HCT116 (cell line): ENCODE measurements at regions not wholly inside any gene's neighbourhood (a gene's known extent, or its start where the extent isn't known, plus 50 kb on each side); places are given as distances from the start of the nearest gene placed in this dataset.

Experiments used
- ATAC-seq: fragments of 200-7000 bp; cut with Tn5 transposase; 2 replicates; pipeline ENCODE4 v1.9.1; 2020; ENCODE audit warnings: mild to moderate bottlenecking, moderate library complexity
- BruUV-seq: library from RNA; stranded (reverse); fragments of 400-500 nt; replicated peaks from 2 replicates; lab custom pipeline; 2021; lab: Mats Ljungman, UMichigan
- CTCF ChIA-PET: fragments of 300-600 bp; sonication (Branson Sonifier 250); formaldehyde crosslinking; loops from one replicate; lab custom pipeline; 2021; ENCODE audit warnings: antibody characterized with exemption; lab: Charles Lee
- POLR2A ChIA-PET: fragments of 300-600, 350-600 bp; sonication (Branson Sonifier 250); formaldehyde crosslinking; loops from one replicate; lab custom pipeline; 2021; ENCODE audit warnings: antibody characterized with exemption; lab: Charles Lee
- RAD21 ChIA-PET, 2 experiments: fragments of 300-600 bp; sonication (Branson Sonifier 250); formaldehyde crosslinking; loops; one replicate each; lab custom pipeline; 2023; ENCODE audit warnings: low total read pairs in 2 of 2; ENCODE audit not compliant: uncharacterized antibody in 2 of 2, unreplicated experiment in 2 of 2, low non-redundant PET in 1 of 2; lab: Charles Lee
- DNase-seq: peaks from one replicate; pipeline ENCODE4 v3.0.0-alpha.2; 2010; ENCODE audit warnings: low read depth, low spot score
- H2AFZ ChIP-seq: fragments of 200-600 bp; shearing (Covaris generic), sonication (generic); 2 replicates; pipeline ENCODE4 v1.6.1; 2017; ENCODE audit warnings: low read depth, mixed run types, mixed read lengths, antibody characterized with exemption, low read length; ENCODE audit not compliant: poor library complexity, severe bottlenecking
- H3K27ac ChIP-seq: 2 replicates; pipeline ENCODE4 v1.5.1; 2012; ENCODE audit warnings: low read depth, low read length
- H3K27me3 ChIP-seq: fragments of 200-600 bp; sonication (generic); 2 replicates; pipeline ENCODE4 v1.6.1; 2016; ENCODE audit warnings: mixed run types, low read length, mixed read lengths; ENCODE audit not compliant: insufficient read depth
- H3K36me3 ChIP-seq, 2 experiments: fragments of 200-500 bp in 1 of 2; fragments of 200-600 bp in 1 of 2; sonication (Bioruptor generic) in 1 of 2; sonication (generic) in 1 of 2; 2 replicates each; pipeline versions ENCODE4 v1.5.1 to v1.6.1; 2014 to 2016; ENCODE audit warnings: low read length in 2 of 2, inconsistent platforms in 1 of 2, mixed read lengths in 1 of 2, mixed run types in 1 of 2; ENCODE audit not compliant: insufficient read depth in 2 of 2, control insufficient read depth in 1 of 2
- H3K4me1 ChIP-seq, 2 experiments: fragments of 200-600 bp in 1 of 2; sonication (generic) in 1 of 2; 2 replicates each; pipeline versions ENCODE4 v1.5.1 to v1.6.1; 2012 to 2017; ENCODE audit warnings: low read length in 2 of 2, inconsistent platforms in 1 of 2, mild to moderate bottlenecking in 1 of 2, mixed read lengths in 1 of 2, mixed run types in 1 of 2, moderate library complexity in 1 of 2; ENCODE audit not compliant: insufficient read depth in 2 of 2, control insufficient read depth in 1 of 2
- H3K4me2 ChIP-seq: fragments of 200-600 bp; sonication (generic); 2 replicates; pipeline ENCODE4 v1.6.1; 2017; ENCODE audit warnings: mixed run types, low read length, mixed read lengths
- H3K4me3 ChIP-seq, 2 experiments: fragments of 200-600 bp in 1 of 2; sonication (generic) in 1 of 2; replicated peaks in 1 of 2; 2 replicates each; pipeline ENCODE4 v1.5.1; 2011 to 2016; ENCODE audit warnings: low read length in 2 of 2, control low read depth in 1 of 2, low read depth in 1 of 2, mild to moderate bottlenecking in 1 of 2, mixed read lengths in 1 of 2, mixed run types in 1 of 2
- H3K79me2 ChIP-seq: fragments of 200-600 bp; sonication (generic); 2 replicates; pipeline ENCODE4 v1.6.1; 2017; ENCODE audit warnings: mild to moderate bottlenecking, mixed run types, low read length, moderate library complexity, mixed read lengths; ENCODE audit not compliant: insufficient read depth
- H3K9ac ChIP-seq: fragments of 200-600 bp; sonication (generic); 2 replicates; pipeline ENCODE4 v1.6.1; 2016; ENCODE audit warnings: low read length, mixed read lengths
- H3K9me2 ChIP-seq: fragments of 200-600 bp; sonication (generic), shearing (Covaris generic); 2 replicates; pipeline ENCODE4 v1.6.1; 2017; ENCODE audit warnings: mixed run types, mild to moderate bottlenecking, moderate library complexity; ENCODE audit not compliant: insufficient read depth
- H3K9me3 ChIP-seq, 2 experiments: fragments of 200-500 bp in 1 of 2; fragments of 200-600 bp in 1 of 2; sonication (Bioruptor generic) in 1 of 2; sonication (generic) in 1 of 2; 2 replicates each; pipeline ENCODE4 v1.6.1; 2014 to 2017; ENCODE audit warnings: low read length in 2 of 2, mixed read lengths in 2 of 2, inconsistent platforms in 1 of 2, low read depth in 1 of 2, mild to moderate bottlenecking in 1 of 2, mixed run types in 1 of 2, moderate library complexity in 1 of 2; ENCODE audit not compliant: control insufficient read depth in 1 of 2, insufficient read depth in 1 of 2
- H4K20me1 ChIP-seq: fragments of 200-600 bp; sonication (generic), shearing (Covaris generic); 2 replicates; pipeline ENCODE4 v1.6.1; 2017; ENCODE audit warnings: mixed run types, mild to moderate bottlenecking, moderate library complexity; ENCODE audit not compliant: insufficient read depth
- CEBPB ChIP-seq: IDR thresholded peaks from 2 replicates; pipeline ENCODE4 v1.6.1; 2012; ENCODE audit warnings: low read depth
- FOSL1 ChIP-seq: IDR thresholded peaks from 2 replicates; pipeline ENCODE4 v1.6.1; 2012; ENCODE audit warnings: low read depth
- JUND ChIP-seq: IDR thresholded peaks from 2 replicates; pipeline ENCODE4 v1.6.1; 2012
- RAD21 ChIP-seq: IDR thresholded peaks from 2 replicates; pipeline ENCODE4 v1.6.1; 2012; ENCODE audit warnings: low read depth, mild to moderate bottlenecking
- TCF7L2 ChIP-seq: IDR thresholded peaks from 2 replicates; pipeline ENCODE4 v1.7.0; 2011; ENCODE audit warnings: borderline replicate concordance, inconsistent platforms; ENCODE audit not compliant: insufficient read depth, insufficient read length; ENCODE audit errors: extremely low read depth
- YY1 ChIP-seq: IDR thresholded peaks from 2 replicates; pipeline ENCODE4 v1.6.1; 2011; ENCODE audit warnings: low read length, low read depth, moderate library complexity, mild to moderate bottlenecking; ENCODE audit not compliant: insufficient replicate concordance; ENCODE audit errors: extremely low read depth
- ZFX ChIP-seq: fragments of 450-650 bp; IDR thresholded peaks from 2 replicates; pipeline ENCODE4 v1.6.1; 2017
- ZNF274 ChIP-seq: fragments of 200-500 bp; sonication (Bioruptor generic); IDR thresholded peaks from 2 replicates; pipeline ENCODE4 v1.6.1; 2014; ENCODE audit warnings: mild to moderate bottlenecking, low read depth, low read length, inconsistent platforms
- intact Hi-C: fragments of 100-400 bp; cut with micrococcal nuclease; formaldehyde crosslinking; loops from 2 replicates; pipeline ENCODE4 v1.10.0; 2022
- TF ChIP-seq, protein P1 (sequence below): IDR thresholded peaks from 2 replicates; pipeline ENCODE4 v1.6.1; 2011; ENCODE audit warnings: mild to moderate bottlenecking, low read length, moderate library complexity; ENCODE audit not compliant: insufficient replicate concordance; ENCODE audit errors: extremely low read depth
- TF ChIP-seq, protein P2 (sequence below): IDR thresholded peaks from 2 replicates; pipeline ENCODE4 v1.6.1; 2012

DNA sequence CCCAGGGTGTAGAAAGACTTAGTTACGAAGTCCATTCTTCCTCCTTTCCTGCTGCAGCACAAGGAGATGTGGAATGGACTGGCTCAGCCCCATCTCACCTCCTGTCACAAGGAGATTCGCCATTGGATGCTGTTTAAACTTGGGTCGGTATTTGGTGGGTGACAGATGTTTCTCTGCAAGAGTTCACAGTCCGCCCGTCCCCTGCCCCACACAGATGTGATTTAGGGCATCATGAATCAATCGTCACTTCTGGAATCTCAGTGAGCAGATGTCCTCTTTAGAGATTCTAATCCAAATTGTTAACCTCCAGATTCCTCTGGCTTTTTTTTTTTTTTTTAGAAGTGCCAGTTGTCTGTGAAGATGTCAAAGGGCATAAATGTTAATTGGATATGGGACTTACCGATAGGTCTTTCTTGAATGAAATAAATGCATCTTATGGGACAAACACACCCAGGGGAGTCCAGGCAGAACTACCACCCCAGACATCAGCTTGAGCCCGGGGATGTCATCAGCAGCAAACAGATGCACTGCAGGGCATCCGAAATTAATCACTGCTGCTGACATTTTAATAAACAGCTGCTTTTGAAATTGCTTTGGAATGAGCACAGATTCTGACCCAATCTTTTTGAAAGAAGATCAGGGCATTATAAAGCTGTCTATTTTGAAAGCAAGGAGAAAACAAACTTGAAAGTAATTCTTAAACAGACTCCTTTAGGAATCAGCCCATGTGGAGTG lies 117.6 kb upstream of the CDH4 start:
- ChIA-PET RAD21 (no interaction called here), POLR2A (no interaction called here), CTCF (no interaction called here)
- no peak for ATAC-seq
- Histone ChIP-seq H3K9me2 (no peaks in the 10 kb centered on the region), H2AFZ (no peak overlapping the region), H3K79me2 (no peaks in the 10 kb centered on the region), H3K4me1 (no peaks in the 10 kb centered on the region), H3K4me2 (no peak overlapping the region), H3K27ac (no peak overlapping the region), H3K4me3 (no peak overlapping the region), H4K20me1 (no peaks in the 10 kb centered on the region), H3K9me3 (peaks cover 7 to 14% of the 10 kb centered on the region in 2 experiments; a peak in 2 of 4 replicates), H3K36me3 (no peaks in the 10 kb centered on the region), H3K9ac (no peak overlapping the region), H3K27me3 (no peaks in the 10 kb centered on the region)
- DNase-seq: no peak
- no peak for TF ChIP-seq ZNF274
- no peak for TF ChIP-seq TCF7L2
- no peak for TF ChIP-seq ZFX
- no peak for TF ChIP-seq JUND
- no peak for TF ChIP-seq YY1
- no peak for TF ChIP-seq FOSL1
- TF ChIP-seq, protein P1, sequence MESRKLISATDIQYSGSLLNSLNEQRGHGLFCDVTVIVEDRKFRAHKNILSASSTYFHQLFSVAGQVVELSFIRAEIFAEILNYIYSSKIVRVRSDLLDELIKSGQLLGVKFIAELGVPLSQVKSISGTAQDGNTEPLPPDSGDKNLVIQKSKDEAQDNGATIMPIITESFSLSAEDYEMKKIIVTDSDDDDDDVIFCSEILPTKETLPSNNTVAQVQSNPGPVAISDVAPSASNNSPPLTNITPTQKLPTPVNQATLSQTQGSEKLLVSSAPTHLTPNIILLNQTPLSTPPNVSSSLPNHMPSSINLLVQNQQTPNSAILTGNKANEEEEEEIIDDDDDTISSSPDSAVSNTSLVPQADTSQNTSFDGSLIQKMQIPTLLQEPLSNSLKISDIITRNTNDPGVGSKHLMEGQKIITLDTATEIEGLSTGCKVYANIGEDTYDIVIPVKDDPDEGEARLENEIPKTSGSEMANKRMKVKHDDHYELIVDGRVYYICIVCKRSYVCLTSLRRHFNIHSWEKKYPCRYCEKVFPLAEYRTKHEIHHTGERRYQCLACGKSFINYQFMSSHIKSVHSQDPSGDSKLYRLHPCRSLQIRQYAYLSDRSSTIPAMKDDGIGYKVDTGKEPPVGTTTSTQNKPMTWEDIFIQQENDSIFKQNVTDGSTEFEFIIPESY: no peak
- TF ChIP-seq, protein P2, sequence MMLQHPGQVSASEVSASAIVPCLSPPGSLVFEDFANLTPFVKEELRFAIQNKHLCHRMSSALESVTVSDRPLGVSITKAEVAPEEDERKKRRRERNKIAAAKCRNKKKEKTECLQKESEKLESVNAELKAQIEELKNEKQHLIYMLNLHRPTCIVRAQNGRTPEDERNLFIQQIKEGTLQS: no peak
- no peak for TF ChIP-seq RAD21
- no peak for TF ChIP-seq CEBPB
- BruUV-seq: no TSS peak
- intact Hi-C loops: no loop called here
